HUES64 (cell line): ENCODE measurements at regions not wholly inside any gene's neighbourhood (a gene's known extent, or its start where the extent isn't known, plus 50 kb on each side); places are given as distances from the start of the nearest gene placed in this dataset.

Experiments
- H3K27ac ChIP-seq: 2 replicates; pipeline ENCODE4 v1.7.0; 2013; ENCODE audit warnings: low read depth, low read length, inconsistent platforms
- H3K27me3 ChIP-seq: 2 replicates; pipeline ENCODE4 v1.6.1; 2013; ENCODE audit warnings: mild to moderate bottlenecking, low read length; ENCODE audit not compliant: insufficient read depth
- H3K36me3 ChIP-seq: 2 replicates; pipeline ENCODE4 v1.6.1; 2013; ENCODE audit warnings: mild to moderate bottlenecking, low read length; ENCODE audit not compliant: insufficient read depth
- H3K4me1 ChIP-seq: 2 replicates; pipeline ENCODE4 v1.6.1; 2013; ENCODE audit warnings: mild to moderate bottlenecking, low read length, moderate library complexity; ENCODE audit not compliant: insufficient read depth
- H3K4me3 ChIP-seq: 2 replicates; pipeline ENCODE4 v1.5.1; 2013; ENCODE audit warnings: mild to moderate bottlenecking, low read length, moderate library complexity
- H3K9ac ChIP-seq: 2 replicates; pipeline ENCODE4 v1.6.1; 2013; ENCODE audit warnings: mild to moderate bottlenecking, low read depth, low read length
- H3K9me3 ChIP-seq: 2 replicates; pipeline ENCODE4 v1.6.1; 2013; ENCODE audit warnings: low read depth, low read length; ENCODE audit not compliant: insufficient read depth
- WGBS: fragments of 150-250, 120-280 bp; methylation state at CpG from one replicate; pipeline ENCODE4 v1.1.7; 2013; ENCODE audit warnings: missing lambda C conversion rate; 5-methylcytosine and 5-hydroxymethylcytosine counted together

DNA sequence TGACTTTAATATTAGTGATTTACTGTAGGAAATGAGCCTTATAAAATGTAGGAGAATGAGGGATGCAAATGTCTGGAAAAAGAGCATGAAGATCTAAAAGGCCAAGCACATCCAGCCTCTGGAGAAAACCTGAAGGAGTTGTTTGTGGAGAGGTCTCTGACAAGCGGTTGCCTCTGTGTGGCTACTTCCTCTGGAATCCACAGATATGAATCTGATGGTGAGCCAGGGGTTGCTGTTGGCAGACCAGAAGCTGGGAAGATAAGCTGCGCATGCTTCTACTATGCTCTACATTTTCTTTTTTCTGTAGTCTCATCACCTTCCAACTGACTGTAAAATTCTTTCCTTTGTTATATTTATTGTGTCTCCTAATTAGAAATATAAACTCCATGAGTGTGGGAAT is 248.6 kb downstream of the OLFM3 start:
- WGBS = 99% methylated on average over 2 of the region's 2 CpGs
- Histone ChIP-seq H3K4me3 (no peak overlapping the region), H3K36me3 (no peaks in the 10 kb centered on the region), H3K9ac (no peak overlapping the region), H3K9me3 (no peaks in the 10 kb centered on the region), H3K27me3 (no peaks in the 10 kb centered on the region), H3K4me1 (no peaks in the 10 kb centered on the region), H3K27ac (no peak overlapping the region)
